ENCODE measurements at regions not wholly inside any gene's neighbourhood (a gene's known extent, or its start where the extent isn't known, plus 50 kb on each side); places are given as distances from the start of the nearest gene placed in this dataset.

DNA sequence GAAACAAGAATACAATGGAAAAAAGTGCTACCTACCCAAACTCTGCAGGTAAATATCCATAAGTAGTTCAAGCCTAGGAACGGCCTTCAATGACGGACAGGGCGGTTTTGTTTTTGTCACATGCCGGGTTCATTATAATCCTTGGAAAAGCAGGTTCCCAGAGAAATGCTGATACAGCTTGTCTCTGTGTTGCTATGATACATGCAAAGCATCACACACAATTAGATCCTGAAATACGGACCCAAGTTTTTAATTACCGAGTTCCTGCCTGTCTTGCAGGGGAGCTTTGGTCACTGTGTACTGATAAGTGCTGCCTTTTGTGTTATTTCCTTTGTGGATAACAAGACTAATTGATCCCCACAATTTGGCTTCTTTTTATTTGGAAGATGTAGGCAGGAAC lies 217.4 kb downstream of the HAPSTR1 start:
- Histone ChIP-seq H3K4me3 (no peak overlapping the region), H3K9me3 (no peaks in the 10 kb centered on the region), H3K4me1 (peaks cover 0 to 8% of the 10 kb centered on the region in 2 donors), H3K27ac (no peak overlapping the region), H3K36me3 (no peaks in the 10 kb centered on the region), H3K27me3 (no peaks in the 10 kb centered on the region)
- intact Hi-C loops (cut with DNase I; ENCODE audit: low total_unique reads), result no loop called here
- TF ChIP-seq POLR2AphosphoS5 (IDR thresholded peaks at IDR 0.05), result no peak
- TF ChIP-seq, protein P1, sequence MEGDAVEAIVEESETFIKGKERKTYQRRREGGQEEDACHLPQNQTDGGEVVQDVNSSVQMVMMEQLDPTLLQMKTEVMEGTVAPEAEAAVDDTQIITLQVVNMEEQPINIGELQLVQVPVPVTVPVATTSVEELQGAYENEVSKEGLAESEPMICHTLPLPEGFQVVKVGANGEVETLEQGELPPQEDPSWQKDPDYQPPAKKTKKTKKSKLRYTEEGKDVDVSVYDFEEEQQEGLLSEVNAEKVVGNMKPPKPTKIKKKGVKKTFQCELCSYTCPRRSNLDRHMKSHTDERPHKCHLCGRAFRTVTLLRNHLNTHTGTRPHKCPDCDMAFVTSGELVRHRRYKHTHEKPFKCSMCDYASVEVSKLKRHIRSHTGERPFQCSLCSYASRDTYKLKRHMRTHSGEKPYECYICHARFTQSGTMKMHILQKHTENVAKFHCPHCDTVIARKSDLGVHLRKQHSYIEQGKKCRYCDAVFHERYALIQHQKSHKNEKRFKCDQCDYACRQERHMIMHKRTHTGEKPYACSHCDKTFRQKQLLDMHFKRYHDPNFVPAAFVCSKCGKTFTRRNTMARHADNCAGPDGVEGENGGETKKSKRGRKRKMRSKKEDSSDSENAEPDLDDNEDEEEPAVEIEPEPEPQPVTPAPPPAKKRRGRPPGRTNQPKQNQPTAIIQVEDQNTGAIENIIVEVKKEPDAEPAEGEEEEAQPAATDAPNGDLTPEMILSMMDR (IDR thresholded peaks at IDR 0.05), result no peak
- no peak for TF ChIP-seq POLR2A (IDR thresholded peaks at IDR 0.05)
- no peak for DNase-seq (ENCODE audit: low spot score in 2 of 2)

DNA sequence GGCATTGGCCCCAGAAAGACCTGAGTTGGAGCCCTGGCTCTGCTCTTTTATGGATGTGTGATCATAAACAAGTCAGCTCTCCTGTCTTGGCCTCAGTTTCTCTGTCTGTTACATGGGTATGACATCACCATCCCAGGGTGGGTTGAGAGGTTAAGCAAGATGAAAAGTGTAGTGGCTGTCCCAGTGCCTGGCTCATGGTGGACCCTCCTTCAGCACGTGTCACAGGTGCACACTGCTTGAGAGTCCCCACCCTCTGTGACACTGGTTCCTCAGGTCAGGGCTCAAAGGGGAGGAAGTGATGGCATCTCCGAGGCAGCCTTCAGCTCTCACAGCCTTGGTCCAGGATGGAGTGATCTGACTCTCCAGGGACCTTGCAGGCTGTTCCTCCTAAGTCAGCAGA lies 218.4 kb downstream of the HAPSTR1 start:
- Histone ChIP-seq H3K9me3 (no peaks in the 10 kb centered on the region), H3K4me1 (no peaks in the 10 kb centered on the region), H3K27ac (no peak overlapping the region), H3K4me3 (no peak overlapping the region), H3K36me3 (no peaks in the 10 kb centered on the region), H3K27me3 (no peaks in the 10 kb centered on the region)
- intact Hi-C loops (cut with DNase I; ENCODE audit: low total_unique reads), result no loop called here
- TF ChIP-seq POLR2AphosphoS5 (IDR thresholded peaks at IDR 0.05) (no peak), POLR2A (IDR thresholded peaks at IDR 0.05) (no peak)
- TF ChIP-seq, protein P1 (IDR thresholded peaks at IDR 0.05), result no peak
- DNase-seq (ENCODE audit: low spot score in 2 of 2), result no peak

DNA sequence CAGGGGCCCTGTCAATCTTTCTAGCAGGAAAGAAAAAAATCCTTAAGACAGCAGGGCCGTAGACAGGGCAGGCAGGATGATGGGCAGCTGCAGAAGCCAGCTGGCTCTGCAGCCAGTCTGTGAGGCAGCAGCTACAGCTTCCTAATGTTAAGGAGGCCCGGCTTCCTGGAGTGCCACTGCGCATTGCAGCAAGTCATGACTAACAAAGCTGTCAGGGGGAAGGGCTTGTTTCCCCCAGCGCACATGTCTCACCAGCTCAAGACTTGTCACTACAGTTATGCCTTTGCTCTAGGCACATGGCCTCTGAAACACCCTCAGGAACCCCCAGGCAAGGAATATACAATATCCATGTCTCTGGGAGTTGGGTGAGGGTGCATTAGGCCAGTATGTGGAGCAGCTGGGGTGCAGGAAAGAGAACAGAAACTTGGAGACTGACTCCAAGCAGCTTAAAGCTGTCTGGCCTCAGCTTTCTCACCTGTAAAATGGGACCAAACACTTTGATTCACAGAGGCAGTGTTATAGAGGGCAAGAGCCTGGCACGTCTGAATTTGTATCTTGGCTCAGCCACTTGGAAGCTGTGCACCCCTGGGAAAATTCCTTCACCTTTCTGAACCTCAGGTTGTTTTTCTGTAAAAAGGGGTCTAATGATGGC lies 220.0 kb downstream of the HAPSTR1 start:
- Histone ChIP-seq H3K4me1 (no peaks in the 10 kb centered on the region), H3K36me3 (no peaks in the 10 kb centered on the region), H3K27me3 (no peaks in the 10 kb centered on the region), H3K27ac (no peak overlapping the region), H3K4me3 (no peak overlapping the region), H3K9me3 (peaks cover 0 to 6% of the 10 kb centered on the region in 2 donors)
- TF ChIP-seq, protein P1 (IDR thresholded peaks at IDR 0.05), result no peak
- TF ChIP-seq POLR2AphosphoS5 (IDR thresholded peaks at IDR 0.05), result no peak
- intact Hi-C loops (cut with DNase I; ENCODE audit: low total_unique reads), result no loop called here
- DNase-seq (ENCODE audit: low spot score in 2 of 2), result no peak

DNA sequence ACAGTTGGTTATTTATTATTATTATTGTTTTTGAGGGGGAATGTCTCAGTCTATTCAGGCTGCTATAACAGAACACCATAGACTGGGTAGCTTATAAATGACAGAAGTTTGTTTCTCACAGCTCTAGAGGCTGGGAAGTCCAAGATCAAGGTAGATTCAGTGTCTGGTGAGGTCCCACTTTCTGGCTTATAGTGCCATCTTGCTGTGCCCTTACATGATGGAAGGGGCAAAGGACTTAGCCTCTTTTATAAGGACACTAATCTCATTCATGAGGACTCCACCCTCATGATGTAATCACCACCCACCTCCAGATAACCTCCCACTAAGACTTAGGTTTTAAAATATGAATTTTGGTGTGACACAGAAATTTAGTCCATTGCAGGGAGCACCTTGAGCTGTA lies 224.6 kb downstream of the HAPSTR1 start:
- Histone ChIP-seq H3K9me3 (peaks cover 0 to 6% of the 10 kb centered on the region in 2 donors), H3K4me1 (no peaks in the 10 kb centered on the region), H3K27ac (no peak overlapping the region), H3K4me3 (no peak overlapping the region), H3K27me3 (no peaks in the 10 kb centered on the region), H3K36me3 (no peaks in the 10 kb centered on the region)
- intact Hi-C loops (cut with DNase I; ENCODE audit: low total_unique reads), result no loop called here
- TF ChIP-seq, protein P1 (IDR thresholded peaks at IDR 0.05), result no peak
- TF ChIP-seq POLR2A (IDR thresholded peaks at IDR 0.05) (no peak), POLR2AphosphoS5 (IDR thresholded peaks at IDR 0.05) (no peak)
- no peak for DNase-seq (ENCODE audit: low spot score in 2 of 2)

DNA sequence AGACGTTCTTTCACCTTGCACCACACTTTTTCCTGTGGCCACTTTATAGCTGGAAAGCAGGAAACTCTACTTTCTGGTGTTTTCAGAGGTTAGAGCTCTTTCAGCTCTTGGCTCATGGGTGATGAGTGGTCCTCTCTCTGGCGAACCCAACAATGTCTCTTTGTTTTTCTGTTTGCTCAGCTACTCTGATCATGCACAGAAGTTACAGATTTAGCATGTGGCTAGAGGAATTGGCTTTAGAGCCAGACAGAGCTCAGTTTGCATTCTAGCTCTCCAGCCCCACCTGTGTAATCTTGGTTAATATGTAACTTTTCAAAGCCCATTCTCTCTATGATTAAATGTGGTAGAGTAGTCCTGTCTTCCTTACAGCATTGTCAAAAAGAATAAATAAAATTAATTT lies 225.2 kb downstream of the HAPSTR1 start:
- no peak for TF ChIP-seq POLR2A (IDR thresholded peaks at IDR 0.05)
- Histone ChIP-seq H3K27me3 (no peaks in the 10 kb centered on the region), H3K4me3 (no peak overlapping the region), H3K27ac (no peak overlapping the region), H3K36me3 (no peaks in the 10 kb centered on the region), H3K4me1 (no peaks in the 10 kb centered on the region), H3K9me3 (peaks cover 0 to 6% of the 10 kb centered on the region in 2 donors)
- no peak for DNase-seq (ENCODE audit: low spot score in 2 of 2)
- intact Hi-C loops (cut with DNase I; ENCODE audit: low total_unique reads), result no loop called here

DNA sequence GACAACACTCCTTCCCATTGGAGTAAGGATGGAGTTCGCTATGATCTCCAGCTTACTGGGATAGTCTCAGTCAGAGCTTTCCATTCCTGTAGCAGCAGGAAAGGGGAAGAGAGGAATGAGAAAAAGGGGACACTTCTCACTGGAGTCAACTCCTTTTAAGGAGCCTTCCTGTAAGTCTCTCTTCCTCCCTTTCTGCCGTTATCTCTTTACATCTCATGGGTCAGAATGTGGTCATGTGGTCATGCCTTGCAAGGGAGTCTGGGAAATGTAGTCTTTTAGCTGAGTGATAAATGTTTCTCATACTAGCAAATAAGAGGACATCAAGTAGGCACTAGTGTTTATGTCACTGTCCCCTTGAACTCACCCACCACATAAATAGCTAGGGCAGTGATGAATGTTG lies 227.3 kb downstream of the HAPSTR1 start:
- H3K27ac ChIP-seq, result no peak overlapping the region
- TF ChIP-seq, protein P1 (IDR thresholded peaks at IDR 0.05), result no peak
- TF ChIP-seq POLR2AphosphoS5 (IDR thresholded peaks at IDR 0.05) (no peak), POLR2A (IDR thresholded peaks at IDR 0.05) (no peak)
- peaks cover 0 to 6% of the 10 kb centered on the region in 2 donors for H3K9me3 ChIP-seq
- H3K36me3 ChIP-seq, result no peaks in the 10 kb centered on the region
- H3K4me3 ChIP-seq, result no peak overlapping the region
- no peak for DNase-seq (ENCODE audit: low spot score in 2 of 2)
- intact Hi-C loops (cut with DNase I; ENCODE audit: low total_unique reads), result no loop called here
- H3K4me1 ChIP-seq, result no peaks in the 10 kb centered on the region
- no peaks in the 10 kb centered on the region for H3K27me3 ChIP-seq

Measured in breast epithelium (tissue), 4 donors.